ENCODE measurements at regions not wholly inside any gene's neighbourhood (a gene's known extent, or its start where the extent isn't known, plus 50 kb on each side); places are given as distances from the start of the nearest gene placed in this dataset.
"Not testable (repeated sequence)": the region's sequence is repeated elsewhere in the genome, so short reads cannot be mapped to it uniquely, and the experiment has no call there.

GRCh38 chr17:77322514-77323412 lies 182.0 kb downstream of the SEC14L1 start:
- no peak for DNase-seq

DNA sequence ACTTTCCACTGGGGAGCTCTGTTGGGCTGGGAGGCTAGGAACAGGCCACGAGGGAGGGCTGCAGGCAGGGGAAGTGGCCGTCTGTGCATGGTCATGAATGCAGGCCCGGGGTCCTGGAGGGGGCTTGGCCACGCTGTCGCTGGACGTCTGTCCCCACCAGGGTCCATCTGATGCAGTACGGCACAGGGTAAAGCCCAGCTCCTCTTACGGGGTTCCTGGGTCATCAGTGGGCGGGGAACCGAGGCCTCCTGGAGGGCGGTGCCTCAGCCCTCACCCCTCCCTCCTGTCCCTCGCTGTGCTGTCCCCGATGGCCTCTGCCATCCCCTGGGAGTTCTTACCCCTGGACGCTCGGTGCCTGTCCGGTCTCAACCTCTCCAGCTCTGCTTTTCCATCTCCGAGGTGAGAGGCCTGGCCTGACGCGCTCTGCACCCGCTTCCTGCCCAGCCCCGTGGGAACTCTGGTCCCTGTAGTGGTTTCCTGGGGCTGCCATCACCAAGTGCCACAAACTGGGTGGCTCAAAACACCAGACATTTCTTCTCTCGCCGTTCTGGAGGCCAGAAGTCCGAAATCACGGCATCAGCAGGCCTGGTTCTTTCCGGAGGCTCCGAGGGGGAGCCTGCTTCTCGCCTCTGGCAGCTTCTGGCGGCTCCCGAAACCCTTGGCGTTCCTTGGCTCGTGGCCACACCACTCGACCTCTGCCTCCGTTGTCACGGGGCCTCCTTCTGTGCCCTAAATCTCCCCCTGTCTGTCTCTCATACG lies 182.8 kb downstream of the SEC14L1 start:
- DNase-seq = no peak

DNA sequence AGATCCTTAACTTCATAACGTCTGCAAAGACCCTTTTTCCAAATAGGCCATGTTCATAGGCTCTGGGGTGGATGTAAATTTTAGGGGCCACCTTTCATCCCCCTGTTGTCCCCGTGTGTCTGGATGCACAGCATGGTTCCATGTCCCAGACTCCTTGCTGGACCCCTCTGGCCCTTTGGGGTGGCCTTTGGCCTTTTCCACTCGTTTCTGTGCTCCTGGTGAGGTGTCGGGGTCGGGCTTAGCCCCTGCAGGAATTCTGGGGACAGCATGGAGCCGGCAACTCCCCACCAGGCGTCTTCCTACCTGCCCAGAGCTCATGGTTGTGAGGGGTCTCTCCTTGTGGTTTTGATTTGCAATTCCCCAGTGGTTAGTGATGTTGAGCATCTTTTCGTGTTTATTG lies 183.5 kb downstream of the SEC14L1 start:
- no peak for DNase-seq

GRCh38 chr17:77325577-77326075 lies 184.9 kb downstream of the SEC14L1 start:
- DNase-seq = no peak

GRCh38 chr17:77326076-77326591 lies 185.4 kb downstream of the SEC14L1 start:
- no peak for DNase-seq

DNA sequence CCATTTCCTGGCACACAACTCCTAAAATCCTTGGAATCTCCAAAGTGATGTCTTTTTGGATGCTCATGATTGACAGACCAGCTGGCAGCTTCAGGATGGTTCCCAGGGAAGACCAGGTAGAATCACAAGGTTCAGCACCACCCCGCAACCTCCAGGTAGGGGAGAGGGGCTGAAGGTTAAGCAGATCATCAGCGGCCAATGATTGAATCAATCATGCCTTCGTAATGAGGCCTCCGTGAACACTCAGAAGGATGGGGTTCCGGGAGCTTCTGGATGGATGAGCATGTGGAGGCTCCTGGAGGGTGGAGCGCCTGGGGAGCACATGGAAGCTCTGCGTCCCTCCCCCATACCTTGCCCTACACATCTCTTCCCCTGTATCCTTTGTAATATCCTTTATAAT lies 185.9 kb downstream of the SEC14L1 start:
- DNase-seq = no peak

DNA sequence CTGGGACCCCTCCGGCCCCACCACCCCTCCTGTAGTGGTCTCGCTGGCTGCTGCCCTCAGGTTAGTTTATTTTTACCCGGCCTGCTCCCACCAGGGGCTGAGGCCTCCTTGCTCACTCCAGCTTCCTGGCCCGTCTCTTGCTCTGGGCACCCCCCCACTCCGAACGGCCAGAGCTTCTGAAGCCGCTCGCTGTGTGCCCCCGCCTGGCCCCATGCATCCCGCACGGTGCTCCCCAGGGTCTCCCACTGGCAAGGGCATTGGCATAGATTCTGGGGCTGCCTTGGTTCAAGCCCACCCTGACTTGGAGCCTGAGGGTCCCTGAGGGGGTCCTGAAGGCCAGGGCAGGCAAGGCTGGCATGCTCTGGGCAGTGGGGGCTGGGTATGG lies 186.4 kb downstream of the SEC14L1 start:
- no peak for DNase-seq

GRCh38 chr17:77327566-77328464 lies 187.0 kb downstream of the SEC14L1 start:
- no peak for DNase-seq

DNA sequence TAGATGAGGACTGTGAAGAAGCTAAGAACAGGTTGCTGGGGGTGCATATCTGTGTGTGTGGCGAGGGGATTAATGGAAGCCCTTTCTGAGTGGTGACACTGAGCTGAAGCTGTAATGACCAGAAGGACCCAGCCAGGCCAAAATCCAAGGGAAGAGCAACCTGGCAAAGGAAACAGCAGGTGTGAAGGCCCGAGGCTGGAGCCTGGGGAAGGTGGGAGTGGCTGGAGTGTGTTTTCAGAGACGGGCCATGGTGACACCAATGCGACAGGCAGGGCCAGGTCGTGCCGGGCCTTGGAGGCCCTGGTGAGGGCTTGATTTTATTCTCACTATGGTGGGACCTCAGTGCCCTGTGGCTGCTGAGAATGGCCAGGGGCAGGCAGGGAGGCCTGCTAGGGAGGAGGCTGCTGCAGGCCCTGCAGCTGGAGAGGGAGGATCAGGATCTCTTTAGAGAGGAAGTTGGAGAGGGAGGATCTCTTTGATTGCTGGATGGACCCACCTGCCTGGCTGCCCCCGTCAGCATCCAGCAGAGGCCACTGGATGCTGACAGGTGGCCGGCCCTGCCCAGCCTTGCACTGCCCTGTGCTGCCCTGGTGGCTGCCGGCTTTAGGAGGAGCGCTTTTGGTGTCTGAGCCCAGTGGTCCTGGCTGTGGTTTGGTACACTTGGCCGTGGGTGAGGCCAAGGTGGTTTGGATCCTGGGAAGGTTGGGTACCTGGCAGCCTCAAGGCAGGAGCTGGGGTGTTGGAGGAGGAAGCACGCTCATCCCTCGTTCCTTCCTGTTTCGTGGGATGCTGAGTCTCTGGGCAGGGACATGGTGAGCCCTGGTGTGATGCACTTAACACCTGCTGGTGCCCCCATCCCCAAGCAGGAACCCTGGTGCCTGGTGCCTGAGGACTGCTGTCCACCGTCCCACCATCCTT lies 188.3 kb downstream of the SEC14L1 start:
- no peak for DNase-seq

DNA sequence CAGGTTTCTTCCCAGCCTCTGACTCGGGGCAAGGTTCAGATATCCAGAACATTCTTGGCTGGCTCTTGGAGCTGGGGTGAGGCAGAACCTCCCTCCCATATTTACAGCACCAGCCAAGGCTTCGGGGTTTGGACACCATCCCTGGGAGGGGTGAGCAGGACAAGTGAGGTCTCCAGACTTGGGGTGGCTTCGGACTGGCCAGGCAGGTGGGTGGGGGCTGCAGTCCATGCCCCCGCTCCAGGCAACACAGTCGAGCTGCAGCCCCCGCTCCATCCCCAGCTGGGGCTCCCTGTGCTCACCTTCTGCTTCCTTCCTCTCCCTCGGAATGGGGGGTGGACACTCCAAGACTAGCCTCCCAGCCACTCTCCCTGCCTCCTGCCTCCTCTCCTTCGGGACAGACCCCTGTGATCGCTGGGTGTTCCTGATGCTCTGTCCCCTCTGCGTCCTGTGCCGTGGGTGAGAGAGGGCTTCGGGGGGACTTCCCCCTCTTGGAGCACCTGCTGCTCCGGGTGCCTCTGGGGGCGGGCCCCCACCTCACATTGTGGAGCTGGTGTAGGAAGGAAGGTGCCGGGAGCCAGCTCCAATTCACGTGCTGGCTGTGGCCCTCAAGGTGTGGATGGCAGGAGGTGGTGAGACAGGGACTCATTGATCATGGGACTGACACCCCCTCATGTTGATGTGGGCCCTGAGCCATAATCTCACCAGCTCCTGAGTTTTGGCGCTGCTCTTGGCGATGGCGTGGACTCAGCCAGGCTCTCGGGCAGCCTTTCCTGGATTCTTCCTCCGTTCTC lies 189.2 kb downstream of the SEC14L1 start:
- DNase-seq = no peak

DNA sequence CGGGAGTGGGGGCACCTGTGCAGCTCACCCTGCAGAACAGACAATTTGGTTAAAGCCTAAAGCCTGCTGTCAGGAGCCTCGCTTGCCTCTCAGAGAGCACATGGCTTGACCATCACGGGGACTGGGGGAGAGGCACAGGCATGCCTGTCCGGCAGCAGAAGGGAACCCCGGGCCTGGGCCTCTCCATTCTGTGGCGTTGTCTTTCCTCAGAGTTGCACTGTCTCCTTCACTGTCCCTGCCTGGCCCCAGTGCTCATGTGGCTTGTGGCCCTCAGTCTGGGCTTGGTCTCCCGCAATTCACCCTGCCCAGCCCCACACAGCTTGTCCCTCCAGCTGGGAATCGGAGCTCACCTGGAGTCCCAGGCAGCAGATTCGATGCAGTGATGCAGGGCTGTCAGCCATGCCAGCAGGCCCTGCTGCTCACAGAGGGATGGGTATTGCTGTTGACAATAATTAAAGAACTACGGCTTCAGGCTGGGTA lies 189.9 kb downstream of the SEC14L1 start:
- no peak for DNase-seq

DNA sequence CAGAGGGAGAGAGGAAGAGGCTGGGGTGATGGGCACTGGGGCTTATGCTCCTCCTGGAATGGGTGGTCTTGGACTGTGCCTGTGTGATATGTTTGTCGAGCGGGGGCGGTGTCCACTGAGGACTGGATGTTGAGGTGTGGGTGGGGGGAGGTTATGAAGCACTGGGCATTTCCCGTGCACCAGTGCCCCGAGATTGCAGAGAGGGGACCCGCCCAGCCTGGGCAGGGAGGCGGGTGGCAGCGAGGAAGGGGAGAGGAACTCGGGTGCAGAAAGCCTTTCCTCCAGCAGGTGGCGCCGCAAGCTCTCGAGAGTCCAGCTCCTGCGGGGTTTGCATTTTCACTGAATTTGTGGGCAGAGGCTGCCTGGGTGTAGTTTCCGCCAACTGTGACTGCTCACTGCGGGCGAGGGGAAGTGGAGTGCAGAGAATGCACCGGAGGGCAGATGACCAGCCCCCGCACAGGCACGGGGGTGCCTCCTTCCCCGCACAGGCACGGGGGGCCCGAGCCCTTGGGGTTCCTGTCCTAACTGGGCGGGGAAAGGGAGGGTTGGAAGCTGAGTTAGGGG lies 190.6 kb downstream of the SEC14L1 start:
- DNase-seq = peak; percentile 60

- DNase-seq = peak; percentile 12
Measured at GRCh38 chr17:77332034-77332971, 191.5 kb downstream of the SEC14L1 start.

DNA sequence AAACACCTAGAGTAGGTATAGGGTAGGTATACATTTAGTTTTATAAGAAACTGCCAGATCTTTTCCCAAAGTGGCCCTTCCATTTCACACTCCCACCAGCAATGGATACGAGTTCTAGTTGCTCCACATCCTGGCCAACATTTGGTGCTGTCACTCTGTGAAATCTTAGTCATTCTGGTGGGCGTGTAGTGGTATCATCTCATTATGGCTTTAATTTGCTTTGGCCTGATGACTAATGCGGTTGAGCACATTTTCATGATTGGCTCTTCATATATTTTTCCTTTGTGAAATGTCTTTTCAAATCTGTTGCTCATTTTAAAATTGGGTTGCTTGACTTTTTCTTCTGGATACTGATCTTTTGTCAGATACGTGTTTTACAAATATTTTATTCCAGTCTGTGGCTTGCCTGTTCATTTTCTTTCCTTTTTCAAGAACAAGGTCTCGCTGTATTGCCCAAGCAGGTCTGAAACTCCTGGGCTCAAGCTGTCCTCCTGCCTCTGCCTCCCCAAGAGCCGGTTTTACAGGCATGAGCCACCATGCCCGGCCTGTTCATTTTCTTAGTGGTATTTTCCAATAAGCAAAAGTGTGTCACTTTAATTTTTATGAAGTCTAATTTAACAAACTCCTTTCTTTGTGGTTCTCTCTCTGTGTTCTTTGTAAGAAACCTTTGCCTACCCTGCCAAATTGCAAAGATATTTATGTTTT lies 192.4 kb downstream of the SEC14L1 start:
- no peak for DNase-seq

GRCh38 chr17:77337150-77337549 lies 196.4 kb downstream of the SEC14L1 start:
- no peak for DNase-seq

- DNase-seq = no peak
Measured at GRCh38 chr17:77341069-77341541, 200.3 kb downstream of the SEC14L1 start.

- not testable (repeated sequence) for DNase-seq
Measured at GRCh38 chr17:77342656-77342990, 201.9 kb downstream of the SEC14L1 start.

Data from NCI-H748 treated with DMSO at 0.1 percent for 48 hours (cell line).